Fibroblast of lung (primary cell): ENCODE measurements at regions not wholly inside any gene's neighbourhood (a gene's known extent, or its start where the extent isn't known, plus 50 kb on each side); places are given as distances from the start of the nearest gene placed in this dataset.

Source experiments
- DNase-seq, 2 donors: peaks; one replicate each; pipeline versions ENCODE4 v3.0.0 to v3.0.0-alpha.2; 2010; ENCODE audit warnings: low read depth in 2 of 2
- H2AFZ ChIP-seq: 2 replicates; pipeline ENCODE4 v1.5.1; 2012; ENCODE audit warnings: low read length, control low read depth, inconsistent platforms
- H3K27ac ChIP-seq: 2 replicates; pipeline ENCODE4 v1.5.1; 2011; ENCODE audit warnings: low read length, control low read depth; ENCODE audit not compliant: insufficient read depth
- H3K27me3 ChIP-seq: 2 replicates; pipeline ENCODE4 v1.5.1; 2011; ENCODE audit warnings: mild to moderate bottlenecking, low read length; ENCODE audit not compliant: control insufficient read depth, insufficient read depth
- H3K36me3 ChIP-seq: 2 replicates; pipeline ENCODE4 v1.5.1; 2011; ENCODE audit warnings: low read length; ENCODE audit not compliant: control insufficient read depth, insufficient read depth
- H3K4me1 ChIP-seq: 2 replicates; pipeline ENCODE4 v1.5.1; 2011; ENCODE audit warnings: low read length; ENCODE audit not compliant: control insufficient read depth, insufficient read depth; ENCODE audit errors: extremely low read depth
- H3K4me2 ChIP-seq: 2 replicates; pipeline ENCODE4 v1.5.1; 2011; ENCODE audit warnings: low read length, control low read depth; ENCODE audit not compliant: insufficient read depth; ENCODE audit errors: extremely low read depth
- H3K4me3 ChIP-seq, 4 experiments: fragments of 200-600 bp in 1 of 4; sonication (generic) in 1 of 4; replicated peaks in 1 of 4; 2 replicates each; pipeline ENCODE4 v1.5.1; 2011 to 2016; ENCODE audit warnings: low read length in 4 of 4, low read depth in 3 of 4, mild to moderate bottlenecking in 3 of 4, control low read depth in 2 of 4, inconsistent platforms in 1 of 4, mixed read lengths in 1 of 4; ENCODE audit not compliant: insufficient read depth in 1 of 4; ENCODE audit errors: control extremely low read depth in 1 of 4
- H3K79me2 ChIP-seq: 2 replicates; pipeline ENCODE4 v1.5.1; 2012; ENCODE audit warnings: mild to moderate bottlenecking, low read length, inconsistent platforms; ENCODE audit not compliant: control insufficient read depth, insufficient read depth
- H3K9ac ChIP-seq: 2 replicates; pipeline ENCODE4 v1.5.1; 2011; ENCODE audit warnings: mild to moderate bottlenecking, low read length, control low read depth; ENCODE audit not compliant: insufficient read depth
- H3K9me3 ChIP-seq: 2 replicates; pipeline ENCODE4 v1.5.1; 2012; ENCODE audit warnings: low read depth, low read length; ENCODE audit not compliant: control insufficient read depth, insufficient read depth
- H4K20me1 ChIP-seq: 2 replicates; pipeline ENCODE4 v1.5.1; 2011; ENCODE audit warnings: low read length; ENCODE audit not compliant: control insufficient read depth, insufficient read depth; ENCODE audit errors: extremely low read depth
- EZH2 ChIP-seq: IDR thresholded peaks from 2 replicates; pipeline ENCODE4 v1.5.1; 2012; ENCODE audit warnings: low read length, control low read depth, mild to moderate bottlenecking; ENCODE audit errors: missing control alignments
- TF ChIP-seq, protein P1 (sequence below), 2 donors: IDR thresholded peaks in 1 of 2; conservative IDR thresholded peaks in 1 of 2; 1 replicate in 1 of 2; 2 replicates in 1 of 2; pipeline ENCODE4 v1.5.1; 2011 to 2012; ENCODE audit warnings: low read length in 2 of 2, control low read depth in 1 of 2, inconsistent platforms in 1 of 2, low read depth in 1 of 2, mild to moderate bottlenecking in 1 of 2

DNA sequence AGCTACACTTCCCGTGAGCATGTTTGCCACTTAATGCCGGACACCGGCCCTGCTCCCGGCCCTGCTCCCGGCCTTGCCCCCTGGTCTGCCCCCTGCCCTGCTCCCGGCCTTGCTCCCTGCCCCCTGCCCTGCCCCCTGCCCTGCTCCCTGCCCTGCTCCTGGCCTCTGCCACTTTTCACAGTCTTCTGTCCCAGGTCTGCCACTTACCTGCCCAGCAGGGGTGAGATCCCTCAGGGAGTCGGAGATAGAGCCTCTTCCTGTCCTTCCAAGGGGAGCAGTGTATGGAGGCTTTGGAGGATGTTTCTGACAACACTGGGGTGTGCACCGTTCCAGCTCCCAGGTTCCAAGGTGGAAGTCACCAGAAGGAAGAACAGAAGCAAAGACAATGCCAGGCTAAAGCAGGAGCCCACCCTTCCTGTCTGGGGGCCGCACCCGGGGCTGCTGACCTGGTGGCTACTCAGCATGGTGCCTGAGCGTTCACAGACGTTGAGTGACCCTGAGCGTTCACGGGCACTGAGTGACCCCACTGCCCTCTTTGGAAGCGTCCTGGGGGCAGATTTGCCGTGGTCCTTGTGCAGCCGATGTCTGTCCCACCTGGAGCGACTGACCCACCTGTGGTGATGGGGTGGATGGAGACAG is 199.8 kb downstream of the DLL1 start:
- Histone ChIP-seq H3K27ac (no peak overlapping the region), H3K36me3 (no peaks in the 10 kb centered on the region), H3K4me2 (no peak overlapping the region), H3K9me3 (peaks cover 2% of the 10 kb centered on the region), H4K20me1 (no peaks in the 10 kb centered on the region), H3K4me1 (no peaks in the 10 kb centered on the region), H3K4me3 (no peak overlapping the region), H3K27me3 (no peaks in the 10 kb centered on the region), H3K79me2 (no peaks in the 10 kb centered on the region), H2AFZ (no peak overlapping the region), H3K9ac (no peak overlapping the region)
- DNase-seq, result no peak
- TF ChIP-seq EZH2, result no peak
- TF ChIP-seq, protein P1, sequence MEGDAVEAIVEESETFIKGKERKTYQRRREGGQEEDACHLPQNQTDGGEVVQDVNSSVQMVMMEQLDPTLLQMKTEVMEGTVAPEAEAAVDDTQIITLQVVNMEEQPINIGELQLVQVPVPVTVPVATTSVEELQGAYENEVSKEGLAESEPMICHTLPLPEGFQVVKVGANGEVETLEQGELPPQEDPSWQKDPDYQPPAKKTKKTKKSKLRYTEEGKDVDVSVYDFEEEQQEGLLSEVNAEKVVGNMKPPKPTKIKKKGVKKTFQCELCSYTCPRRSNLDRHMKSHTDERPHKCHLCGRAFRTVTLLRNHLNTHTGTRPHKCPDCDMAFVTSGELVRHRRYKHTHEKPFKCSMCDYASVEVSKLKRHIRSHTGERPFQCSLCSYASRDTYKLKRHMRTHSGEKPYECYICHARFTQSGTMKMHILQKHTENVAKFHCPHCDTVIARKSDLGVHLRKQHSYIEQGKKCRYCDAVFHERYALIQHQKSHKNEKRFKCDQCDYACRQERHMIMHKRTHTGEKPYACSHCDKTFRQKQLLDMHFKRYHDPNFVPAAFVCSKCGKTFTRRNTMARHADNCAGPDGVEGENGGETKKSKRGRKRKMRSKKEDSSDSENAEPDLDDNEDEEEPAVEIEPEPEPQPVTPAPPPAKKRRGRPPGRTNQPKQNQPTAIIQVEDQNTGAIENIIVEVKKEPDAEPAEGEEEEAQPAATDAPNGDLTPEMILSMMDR (conservative IDR thresholded peaks at IDR 0.05 in 1 of 2, IDR thresholded peaks at IDR 0.05 in 1 of 2; ENCODE audit: low read depth in 1 of 2, low read length in 2 of 2), result no peak

DNA sequence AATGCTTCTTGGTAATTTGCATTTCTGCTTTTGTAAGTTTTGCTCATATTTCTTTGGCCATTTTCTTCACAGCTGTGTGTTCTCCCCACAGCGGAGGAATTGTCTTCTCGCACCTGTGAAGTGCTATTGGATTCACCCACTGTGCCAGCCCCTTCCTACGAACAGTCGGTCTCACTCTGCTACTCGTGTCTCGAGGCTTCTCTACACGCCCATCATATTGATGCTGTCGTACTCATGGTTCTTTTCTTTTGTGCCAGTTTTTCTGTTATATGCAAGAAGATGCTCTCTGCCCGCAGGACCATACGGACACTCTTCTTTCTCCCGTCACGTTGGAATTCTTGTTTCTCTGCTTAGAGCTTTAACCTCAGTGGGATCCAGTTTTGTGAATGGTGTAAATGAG is 200.3 kb downstream of the DLL1 start:
- no peak overlapping the region for H3K4me2 ChIP-seq
- H3K9ac ChIP-seq, result no peak overlapping the region
- DNase-seq, result no peak
- no peak overlapping the region for H3K4me3 ChIP-seq
- H2AFZ ChIP-seq, result no peak overlapping the region
- H3K36me3 ChIP-seq, result no peaks in the 10 kb centered on the region
- TF ChIP-seq, protein P1 (conservative IDR thresholded peaks at IDR 0.05 in 1 of 2, IDR thresholded peaks at IDR 0.05 in 1 of 2; ENCODE audit: low read depth in 1 of 2, low read length in 2 of 2), result no peak
- no peak for TF ChIP-seq EZH2
- H3K4me1 ChIP-seq, result no peaks in the 10 kb centered on the region
- peaks cover 2% of the 10 kb centered on the region for H3K9me3 ChIP-seq
- H3K79me2 ChIP-seq, result no peaks in the 10 kb centered on the region
- H4K20me1 ChIP-seq, result no peaks in the 10 kb centered on the region
- H3K27ac ChIP-seq, result no peak overlapping the region
- H3K27me3 ChIP-seq, result no peaks in the 10 kb centered on the region

DNA sequence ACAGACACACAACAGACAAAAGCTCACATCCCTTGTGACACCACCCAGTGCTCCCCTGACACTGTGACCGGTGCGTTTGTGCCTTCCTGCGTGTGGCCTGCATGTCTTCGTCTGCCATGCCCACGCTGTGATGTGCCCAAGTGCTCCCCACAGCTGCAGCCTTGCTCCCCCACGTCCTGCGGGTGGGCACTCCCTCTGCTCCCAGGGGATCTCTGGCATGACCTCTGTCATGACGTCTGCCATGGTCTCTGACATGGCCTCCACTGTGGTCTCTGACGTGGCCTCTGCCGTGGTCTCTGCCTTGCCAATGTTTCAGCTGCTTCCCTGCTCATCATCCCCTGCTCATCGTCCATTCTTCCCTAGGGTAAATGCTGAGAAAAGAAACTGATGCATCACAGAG is 200.9 kb downstream of the DLL1 start:
- Histone ChIP-seq H3K4me1 (no peaks in the 10 kb centered on the region), H3K36me3 (no peaks in the 10 kb centered on the region), H3K4me3 (no peak overlapping the region), H3K9ac (no peak overlapping the region), H3K9me3 (peaks cover 2% of the 10 kb centered on the region), H3K4me2 (no peak overlapping the region), H4K20me1 (no peaks in the 10 kb centered on the region), H3K27me3 (no peaks in the 10 kb centered on the region), H3K79me2 (no peaks in the 10 kb centered on the region), H3K27ac (no peak overlapping the region), H2AFZ (no peak overlapping the region)
- DNase-seq, result no peak
- no peak for TF ChIP-seq EZH2
- TF ChIP-seq, protein P1 (conservative IDR thresholded peaks at IDR 0.05 in 1 of 2, IDR thresholded peaks at IDR 0.05 in 1 of 2; ENCODE audit: low read depth in 1 of 2, low read length in 2 of 2), result no peak
